ENCODE measurements at regions not wholly inside any gene's neighbourhood (a gene's known extent, or its start where the extent isn't known, plus 50 kb on each side); places are given as distances from the start of the nearest gene placed in this dataset.

DNA sequence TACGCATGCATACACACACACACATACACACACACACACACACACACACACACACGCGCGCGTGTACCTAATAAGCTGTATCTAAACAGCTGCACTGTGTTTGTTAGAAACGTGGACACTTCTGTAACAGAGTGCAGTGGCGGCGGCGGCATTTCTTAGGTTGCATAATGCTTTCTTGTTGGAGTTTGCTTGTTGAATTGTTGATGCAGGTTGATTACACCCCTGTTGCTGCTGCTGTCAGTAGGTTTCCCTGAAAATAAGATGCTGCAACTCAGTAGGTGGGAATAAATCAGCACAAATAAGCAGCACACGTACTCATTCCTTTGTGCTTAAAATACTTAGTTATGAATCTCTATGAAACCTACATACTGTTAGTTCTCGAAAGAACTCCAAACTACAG, 479.2 kb downstream of the LIG4 start:
- Histone ChIP-seq H3K4me3 (ENCODE audit: extremely low read depth, insufficient read depth, low read length, poor library complexity, severe bottlenecking) (no peak overlapping the region), H3K36me3 (ENCODE audit: control insufficient read depth, insufficient read depth, low read length) (no peaks in the 10 kb centered on the region), H3K9me3 (ENCODE audit: control insufficient read depth, low read length) (no peaks in the 10 kb centered on the region), H3K27ac (ENCODE audit: low read depth, low read length, severe bottlenecking) (no peak overlapping the region), H3K4me1 (ENCODE audit: control insufficient read depth, insufficient read depth, low read length, poor library complexity, severe bottlenecking) (no peaks in the 10 kb centered on the region)
- WGBS, 2 experiments (ENCODE audit: insufficient coverage in 2 of 2), result 73 to 93% methylated on average over 3 to 8 of the region's 11 CpGs

DNA sequence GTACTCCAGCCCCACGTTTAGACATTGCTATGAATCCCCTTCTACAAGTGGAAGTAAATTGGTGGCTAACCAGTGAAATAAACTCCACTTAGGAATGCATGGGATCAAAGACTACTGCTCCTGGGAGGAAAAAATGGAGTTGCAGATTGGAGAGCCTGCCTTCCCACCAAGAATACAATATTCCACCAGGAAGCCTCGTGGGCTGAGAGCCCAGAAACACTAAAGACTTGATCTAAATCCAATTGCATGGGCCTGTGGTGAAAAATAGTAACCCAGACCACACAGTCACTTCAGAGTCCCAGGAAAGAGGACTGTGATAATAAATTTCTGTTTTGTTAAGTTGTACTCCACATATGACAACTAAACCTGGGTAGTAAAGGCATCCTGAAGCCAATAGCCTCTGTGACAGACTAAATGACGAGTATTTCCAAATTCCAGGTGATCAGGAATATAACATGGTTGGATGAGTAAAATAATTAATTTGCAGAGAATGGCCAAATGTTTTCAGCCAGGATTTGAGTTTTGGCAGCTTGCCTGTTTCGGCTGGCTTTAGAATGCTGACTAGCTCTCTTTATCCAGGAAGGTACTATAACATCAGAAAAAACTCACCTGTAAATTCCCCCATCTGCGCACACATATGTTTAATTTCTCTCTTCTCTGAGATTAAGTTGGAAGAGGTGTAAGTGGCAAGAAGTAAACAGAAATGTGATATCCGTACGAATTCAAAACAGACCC, 480.3 kb downstream of the LIG4 start:
- Histone ChIP-seq H3K9me3 (ENCODE audit: control insufficient read depth, low read length) (no peaks in the 10 kb centered on the region), H3K4me1 (ENCODE audit: control insufficient read depth, insufficient read depth, low read length, poor library complexity, severe bottlenecking) (no peaks in the 10 kb centered on the region), H3K36me3 (ENCODE audit: control insufficient read depth, insufficient read depth, low read length) (no peaks in the 10 kb centered on the region), H3K4me3 (ENCODE audit: extremely low read depth, insufficient read depth, low read length, poor library complexity, severe bottlenecking) (no peak overlapping the region), H3K27ac (ENCODE audit: low read depth, low read length, severe bottlenecking) (no peak overlapping the region)
- WGBS, 2 experiments (ENCODE audit: insufficient coverage in 2 of 2), result 60 to 100% methylated on average over 1 of the region's 7 CpGs

DNA sequence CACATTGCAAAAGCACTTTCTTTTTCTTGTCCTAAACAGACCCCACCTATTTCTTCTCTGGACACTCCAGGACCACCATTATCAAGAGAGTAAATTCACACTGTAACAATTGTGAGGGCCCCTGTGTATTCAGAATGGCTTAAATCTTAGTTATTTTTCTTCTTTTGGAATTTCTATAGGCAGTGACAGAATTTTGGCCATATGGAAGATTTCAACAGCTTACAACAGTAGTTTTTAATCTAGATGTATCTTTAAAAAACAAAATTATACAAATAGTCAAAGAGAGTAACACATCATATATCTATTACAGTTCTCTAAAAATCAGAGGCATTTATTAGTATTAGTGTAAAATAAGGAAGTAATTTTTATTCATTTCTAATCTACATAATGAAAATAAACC, 482.1 kb downstream of the LIG4 start:
- no peaks in the 10 kb centered on the region for H3K4me1 ChIP-seq (ENCODE audit: control insufficient read depth, insufficient read depth, low read length, poor library complexity, severe bottlenecking)
- H3K27ac ChIP-seq (ENCODE audit: low read depth, low read length, severe bottlenecking), result no peak overlapping the region
- H3K36me3 ChIP-seq (ENCODE audit: control insufficient read depth, insufficient read depth, low read length), result no peaks in the 10 kb centered on the region
- H3K4me3 ChIP-seq (ENCODE audit: extremely low read depth, insufficient read depth, low read length, poor library complexity, severe bottlenecking), result no peak overlapping the region
- no peaks in the 10 kb centered on the region for H3K9me3 ChIP-seq (ENCODE audit: control insufficient read depth, low read length)

DNA sequence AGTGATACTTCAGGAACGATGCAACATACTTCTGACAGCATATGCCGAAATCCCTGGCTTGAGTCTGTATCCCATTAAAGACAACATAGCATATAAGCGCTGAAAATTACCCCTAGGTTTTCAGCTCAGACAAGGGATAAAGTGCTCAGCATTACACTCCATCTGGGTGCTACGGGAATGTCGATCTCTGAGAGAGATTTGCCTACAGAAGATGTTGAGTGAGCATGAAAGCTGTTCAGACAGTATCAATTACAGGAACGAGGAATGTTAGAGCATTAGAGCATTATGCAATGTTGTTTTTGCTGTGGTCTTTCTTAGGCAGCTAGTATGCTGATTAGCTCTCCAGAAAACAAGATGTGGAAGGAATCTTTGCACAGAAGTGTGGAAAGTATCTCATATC, 484.5 kb downstream of the LIG4 start:
- Histone ChIP-seq H3K4me3 (ENCODE audit: extremely low read depth, insufficient read depth, low read length, poor library complexity, severe bottlenecking) (no peak overlapping the region), H3K4me1 (ENCODE audit: control insufficient read depth, insufficient read depth, low read length, poor library complexity, severe bottlenecking) (no peaks in the 10 kb centered on the region), H3K9me3 (ENCODE audit: control insufficient read depth, low read length) (no peaks in the 10 kb centered on the region), H3K27ac (ENCODE audit: low read depth, low read length, severe bottlenecking) (no peak overlapping the region), H3K36me3 (ENCODE audit: control insufficient read depth, insufficient read depth, low read length) (no peaks in the 10 kb centered on the region)
- 87 to 92% methylated on average over 5 of the region's 6 CpGs for WGBS, 2 experiments (ENCODE audit: insufficient coverage in 2 of 2)

DNA sequence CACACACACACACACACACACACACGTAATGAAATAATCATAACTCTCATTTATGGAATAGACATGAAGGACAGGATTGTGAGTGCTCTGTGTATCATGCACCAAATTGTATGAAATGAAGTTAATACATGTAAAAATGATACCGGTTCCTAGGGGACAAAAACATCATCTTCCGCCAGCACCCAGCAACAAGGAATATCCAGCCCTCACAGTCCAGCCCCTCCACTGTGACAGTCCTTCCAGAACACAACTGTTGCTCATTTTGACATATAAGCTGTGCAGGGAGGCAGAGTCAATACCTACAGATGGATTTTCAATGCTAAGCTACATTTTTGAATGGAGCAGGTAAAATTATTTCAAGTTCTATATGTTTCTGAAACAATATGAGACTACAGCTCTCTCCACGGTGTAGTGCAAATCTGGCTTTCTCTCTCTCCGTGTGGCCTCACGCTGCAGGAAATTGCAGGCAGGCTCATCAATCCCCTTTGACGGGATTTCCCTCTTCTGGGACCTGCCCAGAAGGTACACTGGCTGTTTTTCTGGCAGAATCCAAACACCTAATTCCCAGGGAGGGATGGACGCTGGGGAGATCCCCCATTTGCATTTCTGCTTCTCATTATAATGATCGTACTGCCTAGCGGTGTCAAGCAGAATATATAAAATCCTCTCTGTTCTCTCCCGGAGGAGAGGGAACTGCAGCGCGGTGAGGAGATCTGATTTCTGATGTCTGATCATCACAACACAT, 494.0 kb downstream of the LIG4 start:
- no peaks in the 10 kb centered on the region for H3K9me3 ChIP-seq (ENCODE audit: control insufficient read depth, low read length)
- no peak overlapping the region for H3K4me3 ChIP-seq (ENCODE audit: extremely low read depth, insufficient read depth, low read length, poor library complexity, severe bottlenecking)
- no peak overlapping the region for H3K27ac ChIP-seq (ENCODE audit: low read depth, low read length, severe bottlenecking)
- H3K36me3 ChIP-seq (ENCODE audit: control insufficient read depth, insufficient read depth, low read length), result no peaks in the 10 kb centered on the region
- 72 to 85% methylated on average over 5 to 7 of the region's 13 CpGs for WGBS, 2 experiments (ENCODE audit: insufficient coverage in 2 of 2)
- no peaks in the 10 kb centered on the region for H3K4me1 ChIP-seq (ENCODE audit: control insufficient read depth, insufficient read depth, low read length, poor library complexity, severe bottlenecking)

DNA sequence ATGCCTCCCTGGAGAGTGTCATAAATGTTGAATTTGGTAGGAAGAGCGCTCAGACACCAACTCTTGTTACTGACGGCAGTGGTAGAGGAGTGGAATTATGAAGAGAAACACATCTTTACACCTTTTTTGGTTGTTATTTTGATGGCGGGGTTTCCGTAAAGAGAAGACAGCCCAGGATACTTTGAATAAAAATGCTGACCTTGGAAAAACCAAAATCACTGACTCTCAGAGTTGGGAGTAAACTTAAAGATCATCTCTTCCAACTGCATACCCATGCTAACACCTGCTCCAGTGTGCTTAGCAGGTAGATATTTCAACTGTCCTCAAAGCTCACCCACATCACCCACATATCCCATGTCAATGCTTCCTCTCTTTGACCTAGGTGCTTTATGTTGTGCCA, 498.6 kb downstream of the LIG4 start:
- H3K9me3 ChIP-seq (ENCODE audit: control insufficient read depth, low read length), result no peaks in the 10 kb centered on the region
- H3K36me3 ChIP-seq (ENCODE audit: control insufficient read depth, insufficient read depth, low read length), result no peaks in the 10 kb centered on the region
- H3K27ac ChIP-seq (ENCODE audit: low read depth, low read length, severe bottlenecking), result no peak overlapping the region
- H3K4me3 ChIP-seq (ENCODE audit: extremely low read depth, insufficient read depth, low read length, poor library complexity, severe bottlenecking), result no peak overlapping the region
- no peaks in the 10 kb centered on the region for H3K4me1 ChIP-seq (ENCODE audit: control insufficient read depth, insufficient read depth, low read length, poor library complexity, severe bottlenecking)
- WGBS, 2 experiments (ENCODE audit: insufficient coverage in 2 of 2), result 88% methylated on average over 3 of the region's 4 CpGs; no CpG with 5 or more reads in 1 of the 2 experiments

DNA sequence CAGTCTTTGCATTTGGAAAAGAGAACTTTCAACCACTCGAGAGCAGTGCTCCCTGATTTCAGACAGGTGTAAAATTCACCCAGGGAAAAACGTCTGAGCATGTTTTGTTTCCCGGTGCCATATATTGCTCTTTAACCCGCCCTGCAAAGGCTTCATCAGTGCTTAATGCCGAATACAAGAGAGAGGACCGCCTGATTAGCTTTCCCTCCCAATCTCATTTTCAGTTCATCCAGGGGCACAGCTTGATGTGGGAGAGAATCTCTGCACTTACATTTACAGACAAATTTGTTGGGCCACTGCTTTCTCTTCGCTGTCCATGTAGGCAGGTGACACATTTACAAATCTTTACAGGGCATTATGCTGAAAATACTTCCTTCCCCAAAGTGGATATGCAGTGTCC, 499.1 kb downstream of the LIG4 start:
- no peaks in the 10 kb centered on the region for H3K36me3 ChIP-seq (ENCODE audit: control insufficient read depth, insufficient read depth, low read length)
- H3K4me3 ChIP-seq (ENCODE audit: extremely low read depth, insufficient read depth, low read length, poor library complexity, severe bottlenecking), result no peak overlapping the region
- no peaks in the 10 kb centered on the region for H3K9me3 ChIP-seq (ENCODE audit: control insufficient read depth, low read length)
- no peak overlapping the region for H3K27ac ChIP-seq (ENCODE audit: low read depth, low read length, severe bottlenecking)
- WGBS, 2 experiments (ENCODE audit: insufficient coverage in 2 of 2), result 80 to 86% methylated on average over 6 to 7 of the region's 7 CpGs
- H3K4me1 ChIP-seq (ENCODE audit: control insufficient read depth, insufficient read depth, low read length, poor library complexity, severe bottlenecking), result no peaks in the 10 kb centered on the region

DNA sequence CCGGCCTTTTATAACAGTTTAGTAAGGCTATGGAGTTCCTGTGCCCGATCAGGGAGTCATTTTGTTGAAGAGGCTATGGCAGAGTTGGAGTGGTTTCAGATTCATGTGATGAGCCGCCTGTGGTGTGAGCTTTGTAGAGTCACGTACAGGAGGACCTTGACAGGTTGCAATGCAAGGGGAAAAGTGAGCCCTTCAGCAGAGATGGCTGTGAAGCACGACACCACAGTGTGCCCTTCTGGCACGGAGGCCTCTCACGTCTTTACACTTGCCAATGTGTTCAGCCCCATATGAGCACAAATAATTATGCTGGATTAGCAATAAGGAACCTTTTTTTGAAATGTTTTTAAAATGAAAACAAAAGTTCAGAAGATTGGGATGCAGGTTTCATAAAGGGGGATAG, 499.8 kb downstream of the LIG4 start:
- Histone ChIP-seq H3K36me3 (ENCODE audit: control insufficient read depth, insufficient read depth, low read length) (no peaks in the 10 kb centered on the region), H3K27ac (ENCODE audit: low read depth, low read length, severe bottlenecking) (no peak overlapping the region), H3K4me1 (ENCODE audit: control insufficient read depth, insufficient read depth, low read length, poor library complexity, severe bottlenecking) (no peaks in the 10 kb centered on the region), H3K4me3 (ENCODE audit: extremely low read depth, insufficient read depth, low read length, poor library complexity, severe bottlenecking) (no peak overlapping the region), H3K9me3 (ENCODE audit: control insufficient read depth, low read length) (no peaks in the 10 kb centered on the region)
- 84 to 97% methylated on average over 4 to 5 of the region's 7 CpGs for WGBS, 2 experiments (ENCODE audit: insufficient coverage in 2 of 2)

DNA sequence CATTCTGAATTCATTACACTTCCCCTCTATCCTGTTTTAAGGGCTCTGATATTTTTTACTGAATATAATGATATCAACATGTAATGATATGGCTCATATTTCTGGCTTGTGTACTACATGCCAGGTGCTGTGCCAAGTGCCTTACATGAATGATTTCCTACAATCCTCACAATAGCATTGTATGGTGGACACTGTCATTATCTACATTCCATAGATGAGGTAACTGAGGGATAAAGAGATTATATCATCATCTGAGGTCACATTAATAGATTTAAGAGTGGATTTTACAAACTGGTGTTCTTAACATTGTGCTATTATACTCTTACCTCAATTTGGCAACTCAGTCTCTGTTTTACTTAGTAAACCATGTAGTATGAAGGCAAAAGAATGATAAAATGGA, 502.0 kb downstream of the LIG4 start:
- Histone ChIP-seq H3K9me3 (ENCODE audit: control insufficient read depth, low read length) (no peaks in the 10 kb centered on the region), H3K27ac (ENCODE audit: low read depth, low read length, severe bottlenecking) (no peak overlapping the region), H3K36me3 (ENCODE audit: control insufficient read depth, insufficient read depth, low read length) (no peaks in the 10 kb centered on the region), H3K4me3 (ENCODE audit: extremely low read depth, insufficient read depth, low read length, poor library complexity, severe bottlenecking) (no peak overlapping the region), H3K4me1 (ENCODE audit: control insufficient read depth, insufficient read depth, low read length, poor library complexity, severe bottlenecking) (no peaks in the 10 kb centered on the region)

DNA sequence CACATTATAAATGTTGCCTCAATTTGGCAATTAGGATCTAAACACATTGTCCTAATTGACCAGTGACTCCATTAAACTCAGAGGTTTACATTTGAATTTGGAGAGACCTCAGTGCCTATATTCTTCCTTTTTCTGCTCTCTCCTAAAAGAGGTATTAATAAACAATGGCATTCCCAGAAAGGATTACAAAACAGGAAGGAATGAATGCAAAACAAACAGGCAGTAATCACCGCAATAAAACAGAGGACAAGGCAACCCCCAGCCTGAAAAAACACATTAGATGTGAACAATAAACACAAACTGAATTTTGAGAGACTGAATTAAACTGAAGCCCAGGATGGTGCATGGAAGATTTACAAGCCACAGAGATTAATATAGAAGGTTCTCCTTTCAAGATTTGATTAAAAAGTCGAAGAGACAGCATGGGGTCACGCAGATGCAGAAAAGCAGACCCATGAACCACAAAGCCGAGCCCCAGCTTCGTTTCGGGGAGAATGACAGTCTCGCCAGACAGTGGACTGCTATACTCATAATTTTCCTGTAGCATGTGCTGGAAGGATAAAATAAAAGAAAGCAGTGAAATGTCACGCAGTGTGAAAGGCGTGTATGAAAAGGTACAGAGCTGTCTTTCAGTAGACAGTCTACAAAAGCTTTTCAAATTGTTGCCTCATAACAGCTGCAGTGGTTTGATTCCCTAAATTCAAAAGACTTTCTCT, 503.0 kb downstream of the LIG4 start:
- Histone ChIP-seq H3K9me3 (ENCODE audit: control insufficient read depth, low read length) (no peaks in the 10 kb centered on the region), H3K27ac (ENCODE audit: low read depth, low read length, severe bottlenecking) (no peak overlapping the region), H3K36me3 (ENCODE audit: control insufficient read depth, insufficient read depth, low read length) (no peaks in the 10 kb centered on the region), H3K4me1 (ENCODE audit: control insufficient read depth, insufficient read depth, low read length, poor library complexity, severe bottlenecking) (no peaks in the 10 kb centered on the region), H3K4me3 (ENCODE audit: extremely low read depth, insufficient read depth, low read length, poor library complexity, severe bottlenecking) (no peak overlapping the region)
- 84 to 97% methylated on average over 8 of the region's 9 CpGs for WGBS, 2 experiments (ENCODE audit: insufficient coverage in 2 of 2)

DNA sequence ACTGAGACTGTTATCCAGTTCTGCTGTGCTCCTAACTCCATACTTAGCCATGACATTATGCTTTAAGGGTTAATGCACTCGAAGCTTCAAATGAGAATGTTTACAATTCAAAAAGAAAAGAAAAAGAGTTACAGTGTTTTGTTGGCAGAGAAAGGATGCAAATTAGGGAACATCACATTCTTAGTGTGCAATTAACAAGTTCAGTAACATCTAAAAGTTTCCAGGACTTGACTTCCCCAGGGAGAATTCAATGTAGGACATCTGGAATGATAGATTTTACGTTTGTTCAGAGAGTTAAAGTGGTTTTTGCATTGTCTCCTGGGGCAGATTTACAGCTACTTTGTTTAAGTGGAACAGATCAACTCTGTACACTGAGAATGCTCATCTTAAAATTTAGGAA, 525.2 kb downstream of the LIG4 start:
- no peaks in the 10 kb centered on the region for H3K36me3 ChIP-seq (ENCODE audit: control insufficient read depth, insufficient read depth, low read length)
- no peak overlapping the region for H3K4me3 ChIP-seq (ENCODE audit: extremely low read depth, insufficient read depth, low read length, poor library complexity, severe bottlenecking)
- no peaks in the 10 kb centered on the region for H3K4me1 ChIP-seq (ENCODE audit: control insufficient read depth, insufficient read depth, low read length, poor library complexity, severe bottlenecking)
- 80% methylated on average over 1 of the region's 2 CpGs; no CpG with 5 or more reads in 1 of the 2 experiments for WGBS, 2 experiments (ENCODE audit: insufficient coverage in 2 of 2)
- no peak overlapping the region for H3K27ac ChIP-seq (ENCODE audit: low read depth, low read length, severe bottlenecking)
- H3K9me3 ChIP-seq (ENCODE audit: control insufficient read depth, low read length), result no peaks in the 10 kb centered on the region

Measured in mesodermal cell (in vitro differentiated cells).